ENCODE measurements at regions not wholly inside any gene's neighbourhood (a gene's known extent, or its start where the extent isn't known, plus 50 kb on each side); places are given as distances from the start of the nearest gene placed in this dataset.

DNA sequence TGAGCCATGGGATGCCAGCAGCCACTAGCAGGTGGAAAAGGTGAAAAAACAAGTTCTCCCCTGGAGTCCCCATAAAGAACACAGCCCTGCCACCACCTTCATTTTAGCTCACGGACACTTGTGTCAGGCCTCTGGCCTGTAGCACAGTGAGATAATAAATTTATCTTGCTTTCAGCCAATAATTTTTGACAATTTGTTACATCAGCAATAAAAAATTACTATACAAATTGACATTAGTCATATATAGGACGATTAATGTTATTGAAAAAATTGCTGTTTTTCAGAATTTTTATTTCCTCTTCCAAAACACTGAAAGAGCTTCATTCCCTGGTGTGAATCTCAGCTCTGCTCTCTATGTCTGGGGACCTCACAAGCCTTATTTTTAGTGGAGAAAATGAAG lies 152.9 kb upstream of the ETV3 start:
- no peak for DNase-seq

GRCh38 chr1:157289424-157290105 lies 151.4 kb upstream of the ETV3 start:
- no peak for DNase-seq

GRCh38 chr1:157288996-157289395 lies 150.8 kb upstream of the ETV3 start:
- DNase-seq = no peak

- DNase-seq = no peak
These were observed 150.3 kb upstream of the ETV3 start for GRCh38 chr1:157288492-157288891.

GRCh38 chr1:157288006-157288405 lies 149.8 kb upstream of the ETV3 start:
- no peak for DNase-seq

DNA sequence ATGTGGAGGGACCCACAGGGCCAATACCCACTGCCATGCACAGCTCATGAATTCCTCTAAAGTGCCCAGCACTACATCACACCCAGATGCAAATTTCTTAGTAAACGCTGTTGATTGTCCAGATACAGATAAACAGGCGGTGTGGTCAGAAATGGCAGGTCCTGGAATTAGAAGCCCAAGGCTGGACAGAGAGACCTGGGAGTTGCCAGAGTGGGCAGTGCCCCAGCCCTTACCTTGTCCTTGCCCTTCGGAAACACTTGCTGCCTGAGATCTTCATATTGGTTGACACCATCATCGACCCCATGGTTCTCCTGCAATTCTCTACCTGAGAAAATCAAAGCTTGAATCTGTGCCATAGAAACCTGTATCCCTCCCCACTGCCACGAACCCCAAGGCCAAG lies 149.3 kb upstream of the ETV3 start:
- DNase-seq = no peak

DNA sequence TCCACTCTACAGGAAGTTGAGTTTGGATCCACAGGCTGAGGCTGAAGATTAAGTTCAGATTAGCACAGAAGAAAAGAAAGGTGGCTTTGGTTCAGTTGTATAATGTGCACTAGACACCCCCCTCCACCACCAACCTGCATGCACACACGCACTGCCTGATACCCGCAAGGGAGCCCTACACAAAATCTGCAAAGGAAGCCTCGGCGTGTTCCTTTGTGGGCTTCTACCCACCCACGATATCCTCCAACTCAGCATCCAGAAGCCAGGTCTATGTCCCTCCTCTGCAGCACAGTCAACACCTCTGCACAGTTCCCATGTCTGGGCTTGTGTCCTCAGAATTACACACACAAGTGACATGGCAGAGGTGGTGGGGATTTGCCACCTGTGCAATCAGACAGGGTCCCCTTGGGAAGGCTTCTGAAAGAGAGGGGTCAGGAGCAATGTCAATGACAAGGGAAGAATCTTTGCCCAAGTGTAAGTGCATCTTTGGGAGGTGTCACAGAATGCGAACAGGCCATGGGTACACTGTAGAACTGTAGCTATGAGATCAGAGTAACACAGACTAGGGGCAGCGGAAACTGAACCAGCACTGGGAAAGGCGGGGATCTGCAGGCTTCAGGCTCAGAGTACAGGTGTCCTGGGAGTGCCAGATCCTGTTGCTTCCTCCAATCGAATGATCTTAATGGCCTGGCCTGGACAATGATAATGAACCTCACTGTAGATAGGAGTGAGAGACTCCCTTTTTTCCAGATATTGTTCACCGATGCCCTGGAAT lies 148.6 kb upstream of the ETV3 start:
- DNase-seq = no peak

DNA sequence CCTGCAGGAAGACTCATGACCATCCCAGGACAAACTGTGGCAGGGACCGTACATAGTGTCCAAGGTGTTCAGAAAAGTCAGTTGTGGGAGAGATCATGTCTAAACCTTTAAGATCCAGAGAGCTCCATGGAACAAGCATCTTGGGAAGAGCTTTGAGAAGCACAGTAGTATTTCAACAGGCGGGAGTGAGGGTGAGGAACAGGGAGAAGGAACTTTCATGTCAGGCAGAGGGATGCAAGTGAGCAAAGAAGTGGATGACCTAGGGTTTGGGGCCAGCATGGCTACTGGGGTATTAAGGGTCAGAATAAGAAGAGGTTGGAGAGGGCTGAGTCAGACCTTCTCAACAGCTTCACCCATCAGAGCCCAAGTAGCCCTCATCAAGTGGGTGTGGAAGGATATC lies 147.9 kb upstream of the ETV3 start:
- no peak for DNase-seq

DNA sequence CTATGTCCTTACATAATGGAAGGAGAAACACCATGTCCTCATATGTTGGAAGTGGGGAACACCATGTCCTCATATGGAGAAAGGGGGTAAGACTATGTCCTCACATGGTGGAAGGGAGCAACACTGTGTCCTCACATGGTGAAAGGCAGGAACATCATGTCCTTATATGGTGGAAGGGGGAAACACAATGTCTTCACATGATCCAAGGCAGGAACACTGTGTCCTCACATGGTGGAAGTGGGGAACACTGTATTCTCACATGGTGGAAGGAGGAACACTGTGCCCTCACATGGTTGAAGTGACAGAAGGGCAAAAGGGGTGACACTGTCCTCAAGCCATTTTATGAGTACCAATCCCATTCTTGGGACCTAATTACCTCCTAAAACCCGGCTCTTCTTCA lies 146.3 kb upstream of the ETV3 start:
- no peak for DNase-seq

DNA sequence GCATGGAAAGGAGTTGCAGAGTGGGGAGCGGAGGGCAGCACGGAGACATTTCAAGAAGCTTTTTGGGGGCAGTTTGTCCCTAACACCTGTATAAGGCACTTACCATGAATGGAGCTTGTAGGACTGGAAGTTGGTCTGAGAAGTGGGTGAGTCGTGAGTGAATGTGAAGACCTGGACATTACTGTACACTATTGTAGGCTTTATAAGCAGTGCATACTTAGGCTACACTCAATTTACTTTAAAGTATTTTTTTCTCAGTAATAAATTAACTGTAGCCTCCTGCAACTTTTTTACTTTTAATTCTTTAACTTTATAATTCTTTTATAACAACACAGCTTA lies 141.6 kb upstream of the ETV3 start:
- no peak for DNase-seq

GRCh38 chr1:157279138-157279801 lies 141.1 kb upstream of the ETV3 start:
- DNase-seq = peak in 1 of 2 donors; percentile 18

DNA sequence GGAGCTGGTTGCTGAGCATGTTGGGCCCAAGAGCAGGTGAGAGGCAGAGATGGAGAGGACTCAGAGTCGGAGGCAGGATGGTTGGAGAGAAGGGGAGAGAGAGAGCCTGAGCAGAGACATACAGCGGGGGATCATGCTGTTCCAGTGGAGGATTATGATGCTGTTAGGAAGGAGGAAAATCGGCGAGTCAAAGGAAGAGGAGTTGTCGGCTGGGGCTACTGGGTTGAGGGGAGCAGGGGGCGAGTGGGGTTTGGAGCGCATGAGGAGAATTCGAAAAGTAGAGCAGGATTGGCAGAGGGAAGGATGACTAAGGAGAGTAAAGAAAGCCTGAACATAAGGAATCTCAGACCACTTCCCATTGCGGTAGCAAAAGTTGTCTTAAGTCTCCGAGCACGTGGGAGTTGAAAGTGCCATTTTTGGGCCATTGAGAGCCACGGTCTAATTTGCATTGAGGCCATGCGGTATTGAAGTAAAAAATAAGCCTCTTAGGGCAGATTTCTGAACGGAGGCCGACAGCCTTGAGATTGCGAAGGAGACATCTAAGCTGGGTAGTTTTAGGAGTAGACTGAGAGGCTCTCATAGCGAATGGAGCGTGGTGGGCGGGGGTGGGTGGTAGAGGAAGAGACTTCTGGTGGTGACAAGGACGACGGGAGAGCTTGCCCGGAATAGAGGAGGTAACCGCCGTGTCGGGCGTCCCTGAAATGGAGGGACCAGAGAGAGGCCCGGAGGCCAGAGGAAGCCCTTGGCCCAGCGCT lies 140.4 kb upstream of the ETV3 start:
- DNase-seq = no peak

- DNase-seq = no peak
These were observed 139.7 kb upstream of the ETV3 start for GRCh38 chr1:157277913-157278312.

GRCh38 chr1:157277281-157277680 lies 139.1 kb upstream of the ETV3 start:
- DNase-seq = no peak

GRCh38 chr1:157274698-157275534 lies 136.7 kb upstream of the ETV3 start:
- no peak for DNase-seq

- DNase-seq = no peak
These were observed 134.7 kb upstream of the ETV3 start for GRCh38 chr1:157272729-157273524.

GRCh38 chr1:157272264-157272663 lies 134.1 kb upstream of the ETV3 start:
- no peak for DNase-seq

DNA sequence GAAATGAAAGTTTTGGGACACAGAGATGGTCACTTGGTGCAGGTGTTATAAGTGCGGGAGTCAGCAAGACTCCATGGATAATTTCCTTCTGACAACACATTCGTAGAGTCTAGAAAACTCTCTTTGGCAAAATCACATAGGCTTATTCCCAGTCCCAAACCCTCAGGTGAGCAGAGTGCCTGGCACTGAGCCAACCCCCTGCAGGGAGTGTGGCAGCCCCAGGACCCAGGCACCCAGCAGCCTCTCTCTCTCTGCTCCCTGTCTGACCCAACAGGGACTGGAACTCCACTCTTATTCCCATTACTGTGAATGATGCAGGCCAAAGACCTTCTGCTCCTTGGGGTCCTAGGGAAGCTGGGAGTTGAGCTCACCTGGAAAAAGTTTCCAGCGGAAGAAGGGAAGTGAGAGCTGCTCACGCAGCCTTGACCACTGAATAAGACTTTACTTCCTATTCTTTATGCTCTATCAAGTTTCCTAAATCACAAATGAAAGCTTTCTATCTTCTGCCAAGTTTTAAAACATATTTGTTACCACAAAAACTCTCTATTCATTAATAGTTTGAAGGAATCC lies 132.6 kb upstream of the ETV3 start:
- DNase-seq = no peak

DNA sequence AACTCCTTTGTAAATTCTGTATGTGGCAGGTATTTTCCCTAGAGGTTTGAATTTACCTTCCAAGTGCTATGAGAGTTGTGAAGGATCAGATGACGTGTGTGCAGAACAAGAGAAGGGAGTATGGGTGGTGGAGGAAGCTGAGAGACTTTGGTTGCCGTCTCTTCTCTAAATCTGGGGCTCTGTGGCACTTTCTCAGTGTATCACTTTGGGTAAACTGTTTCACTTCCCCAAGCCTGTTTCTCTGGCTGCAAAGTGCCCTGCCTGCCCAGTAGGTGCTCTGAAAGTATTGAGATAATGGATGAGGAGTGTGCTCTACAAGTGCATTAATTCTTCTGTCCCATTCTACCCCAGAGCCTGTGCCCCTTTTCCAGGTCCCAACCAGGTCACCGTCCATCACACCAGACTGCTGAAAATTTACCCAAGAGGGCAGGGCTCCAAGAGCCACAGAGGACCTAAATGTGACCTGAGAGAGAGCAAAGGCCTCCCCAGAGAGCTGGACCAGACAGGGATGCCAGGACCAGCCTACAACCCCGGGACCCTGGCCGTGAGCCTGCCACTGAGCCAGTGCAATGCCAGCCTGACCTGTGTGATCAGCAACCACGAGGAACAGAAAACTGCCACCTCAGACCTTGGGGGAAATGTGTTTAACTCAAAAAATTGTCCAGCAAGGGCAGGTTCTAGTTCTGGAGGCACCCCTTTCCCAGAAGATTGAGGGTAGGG lies 131.6 kb upstream of the ETV3 start:
- no peak for DNase-seq

- DNase-seq = no peak
These were observed 124.7 kb upstream of the ETV3 start for GRCh38 chr1:157262891-157263290.

Data from right lung (tissue), 2 donors.